Breast epithelium (tissue), 3 donors: ENCODE measurements at regions not wholly inside any gene's neighbourhood (a gene's known extent, or its start where the extent isn't known, plus 50 kb on each side); places are given as distances from the start of the nearest gene placed in this dataset.

Experiments
- POLR2A ChIP-seq: fragments of 450-650 bp; IDR thresholded peaks from one replicate; pipeline ENCODE4 v1.6.1; 2016; ENCODE audit warnings: antibody characterized with exemption, mild to moderate bottlenecking, moderate library complexity
- TF ChIP-seq, protein P1 (sequence below), 3 donors: fragments of 450-650 bp; IDR thresholded peaks; one replicate each; pipeline ENCODE4 v1.5.1; 2016 to 2017; ENCODE audit warnings: antibody characterized with exemption in 3 of 3, mild to moderate bottlenecking in 3 of 3, moderate library complexity in 3 of 3

DNA sequence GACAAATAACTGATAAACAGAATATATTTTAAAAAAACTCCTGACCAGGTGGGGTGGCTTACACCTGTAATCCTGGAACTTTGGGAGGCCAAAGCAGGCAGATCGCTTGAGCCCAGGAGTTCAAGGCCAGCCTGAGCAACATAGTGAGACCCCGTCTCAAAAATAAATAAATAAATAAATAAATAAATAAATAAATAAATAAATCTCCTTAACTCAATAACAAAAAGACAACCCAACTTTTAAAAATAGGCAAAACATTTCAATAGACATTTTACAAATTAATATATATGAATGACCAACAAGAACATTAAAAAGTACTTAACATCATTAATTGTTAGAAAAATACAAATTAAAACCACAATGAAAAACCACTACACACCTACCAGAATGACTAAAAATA lies 56.2 kb upstream of the CAPRIN2 start:
- TF ChIP-seq, protein P1, sequence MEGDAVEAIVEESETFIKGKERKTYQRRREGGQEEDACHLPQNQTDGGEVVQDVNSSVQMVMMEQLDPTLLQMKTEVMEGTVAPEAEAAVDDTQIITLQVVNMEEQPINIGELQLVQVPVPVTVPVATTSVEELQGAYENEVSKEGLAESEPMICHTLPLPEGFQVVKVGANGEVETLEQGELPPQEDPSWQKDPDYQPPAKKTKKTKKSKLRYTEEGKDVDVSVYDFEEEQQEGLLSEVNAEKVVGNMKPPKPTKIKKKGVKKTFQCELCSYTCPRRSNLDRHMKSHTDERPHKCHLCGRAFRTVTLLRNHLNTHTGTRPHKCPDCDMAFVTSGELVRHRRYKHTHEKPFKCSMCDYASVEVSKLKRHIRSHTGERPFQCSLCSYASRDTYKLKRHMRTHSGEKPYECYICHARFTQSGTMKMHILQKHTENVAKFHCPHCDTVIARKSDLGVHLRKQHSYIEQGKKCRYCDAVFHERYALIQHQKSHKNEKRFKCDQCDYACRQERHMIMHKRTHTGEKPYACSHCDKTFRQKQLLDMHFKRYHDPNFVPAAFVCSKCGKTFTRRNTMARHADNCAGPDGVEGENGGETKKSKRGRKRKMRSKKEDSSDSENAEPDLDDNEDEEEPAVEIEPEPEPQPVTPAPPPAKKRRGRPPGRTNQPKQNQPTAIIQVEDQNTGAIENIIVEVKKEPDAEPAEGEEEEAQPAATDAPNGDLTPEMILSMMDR (IDR thresholded peaks at IDR 0.05) = no peak
- TF ChIP-seq POLR2A = no peak
